ENCODE measurements at regions not wholly inside any gene's neighbourhood (a gene's known extent, or its start where the extent isn't known, plus 50 kb on each side); places are given as distances from the start of the nearest gene placed in this dataset.

DNA sequence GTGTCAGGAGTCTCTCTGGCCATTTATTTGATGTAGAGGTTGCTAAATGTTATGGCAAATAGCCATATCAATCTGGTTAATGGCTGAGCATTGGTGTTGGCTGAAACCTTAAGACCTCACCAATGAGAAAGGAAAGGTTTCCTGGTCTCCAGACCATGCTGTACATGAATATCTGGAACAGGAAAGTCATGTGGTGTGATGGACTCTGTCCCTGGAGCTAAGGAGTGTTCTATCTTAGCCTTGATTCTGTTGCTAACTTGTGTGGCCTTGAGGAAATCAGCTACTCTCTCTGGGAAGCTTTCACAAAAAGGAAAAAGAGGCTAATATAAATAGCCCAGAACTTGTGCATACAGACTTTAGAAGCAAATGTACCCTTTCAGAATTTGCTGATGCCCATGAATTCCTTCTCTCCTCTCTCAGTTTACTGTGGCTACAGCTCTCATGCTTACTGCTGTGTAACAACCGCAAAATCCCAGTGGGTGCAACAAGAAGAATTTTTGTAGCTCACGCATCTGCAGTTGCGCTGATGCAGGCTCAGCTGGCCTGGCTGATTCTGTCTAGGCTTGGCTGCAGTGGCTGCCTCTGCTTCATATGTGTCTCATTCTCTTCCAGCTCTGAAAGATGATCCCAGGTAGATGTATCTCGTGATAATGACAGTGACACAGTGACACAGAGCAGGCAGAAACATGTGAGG lies 287.5 kb downstream of the NPIPA8 start:
- TF ChIP-seq EZH2phosphoT487 (IDR thresholded peaks at IDR 0.05; ENCODE audit: borderline replicate concordance, low read length) (no peak), CTCF (IDR thresholded peaks at IDR 0.05; ENCODE audit: low read depth, low read length, poor library complexity, severe bottlenecking) (no peak)
- H3K4me3 ChIP-seq (ENCODE audit: low read length), result no peak overlapping the region
- no peaks in the 10 kb centered on the region for H3K9me3 ChIP-seq (ENCODE audit: control insufficient read depth, insufficient read depth, low read length)
- H3K79me2 ChIP-seq (ENCODE audit: control insufficient read depth, low read length), result no peaks in the 10 kb centered on the region
- no peak overlapping the region for H3K4me2 ChIP-seq (ENCODE audit: low read length)
- H3F3A ChIP-seq (ENCODE audit: control insufficient read depth, insufficient read depth), result no peaks in the 10 kb centered on the region
- H3K4me1 ChIP-seq (ENCODE audit: control insufficient read depth, low read length), result no peaks in the 10 kb centered on the region
- H3K27me3 ChIP-seq (ENCODE audit: control insufficient read depth, low read length), result no peaks in the 10 kb centered on the region
- H4K20me1 ChIP-seq (ENCODE audit: control insufficient read depth, insufficient read depth, low read depth, low read length), result no peaks in the 10 kb centered on the region
- H3K9me2 ChIP-seq (replicated peaks; ENCODE audit: control insufficient read depth, low read length), result no peaks in the 10 kb centered on the region
- H3K27ac ChIP-seq (ENCODE audit: low read depth, low read length), result no peak overlapping the region
- H3K36me3 ChIP-seq (ENCODE audit: control insufficient read depth, low read length), result no peaks in the 10 kb centered on the region

DNA sequence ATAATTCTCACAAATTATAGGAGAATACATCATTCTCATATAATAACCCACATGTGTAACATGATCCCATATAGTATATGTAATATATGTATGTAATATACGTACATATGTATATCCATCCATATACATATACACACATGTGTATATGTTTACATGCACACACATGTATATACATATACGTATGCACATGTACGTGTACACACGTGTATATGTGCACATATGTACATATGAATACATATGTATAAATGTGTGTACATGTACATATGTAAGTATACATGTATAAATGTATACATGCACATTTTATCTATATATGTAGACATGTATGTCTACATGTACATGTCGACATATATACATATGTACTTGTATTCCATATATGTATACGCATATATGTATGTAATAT lies 288.8 kb downstream of the NPIPA8 start:
- Histone ChIP-seq H4K20me1 (ENCODE audit: control insufficient read depth, insufficient read depth, low read depth, low read length) (no peaks in the 10 kb centered on the region), H3F3A (ENCODE audit: control insufficient read depth, insufficient read depth) (no peaks in the 10 kb centered on the region), H3K4me2 (ENCODE audit: low read length) (no peak overlapping the region), H3K9me2 (replicated peaks; ENCODE audit: control insufficient read depth, low read length) (no peaks in the 10 kb centered on the region), H3K27me3 (ENCODE audit: control insufficient read depth, low read length) (peaks cover 5% of the 10 kb centered on the region; the same call in 1 of the 2 replicates), H3K4me1 (ENCODE audit: control insufficient read depth, low read length) (no peaks in the 10 kb centered on the region), H3K79me2 (ENCODE audit: control insufficient read depth, low read length) (no peaks in the 10 kb centered on the region), H3K27ac (ENCODE audit: low read depth, low read length) (no peak overlapping the region), H3K4me3 (ENCODE audit: low read length) (no peak overlapping the region), H3K9me3 (ENCODE audit: control insufficient read depth, insufficient read depth, low read length) (no peaks in the 10 kb centered on the region), H3K36me3 (ENCODE audit: control insufficient read depth, low read length) (no peaks in the 10 kb centered on the region)
- TF ChIP-seq EZH2phosphoT487 (IDR thresholded peaks at IDR 0.05; ENCODE audit: borderline replicate concordance, low read length) (no peak), CTCF (IDR thresholded peaks at IDR 0.05; ENCODE audit: low read depth, low read length, poor library complexity, severe bottlenecking) (no peak)

- H3F3A ChIP-seq (ENCODE audit: control insufficient read depth, insufficient read depth), result no peaks in the 10 kb centered on the region
- H3K27ac ChIP-seq (ENCODE audit: low read depth, low read length), result no peak overlapping the region
- H3K79me2 ChIP-seq (ENCODE audit: control insufficient read depth, low read length), result no peaks in the 10 kb centered on the region
- no peak for TF ChIP-seq EZH2phosphoT487 (IDR thresholded peaks at IDR 0.05; ENCODE audit: borderline replicate concordance, low read length)
- no peak for TF ChIP-seq CTCF (IDR thresholded peaks at IDR 0.05; ENCODE audit: low read depth, low read length, poor library complexity, severe bottlenecking)
- no peaks in the 10 kb centered on the region for H3K36me3 ChIP-seq (ENCODE audit: control insufficient read depth, low read length)
- no peaks in the 10 kb centered on the region for H3K4me1 ChIP-seq (ENCODE audit: control insufficient read depth, low read length)
- no peaks in the 10 kb centered on the region for H3K9me2 ChIP-seq (replicated peaks; ENCODE audit: control insufficient read depth, low read length)
- H4K20me1 ChIP-seq (ENCODE audit: control insufficient read depth, insufficient read depth, low read depth, low read length), result no peaks in the 10 kb centered on the region
- peaks cover 5% of the 10 kb centered on the region; the same call in 1 of the 2 replicates for H3K27me3 ChIP-seq (ENCODE audit: control insufficient read depth, low read length)
- H3K9me3 ChIP-seq (ENCODE audit: control insufficient read depth, insufficient read depth, low read length), result no peaks in the 10 kb centered on the region
- no peak overlapping the region for H3K4me2 ChIP-seq (ENCODE audit: low read length)
- H3K4me3 ChIP-seq (ENCODE audit: low read length), result no peak overlapping the region
These were observed 291.2 kb downstream of the NPIPA8 start for GRCh38 chr16:18045356-18045755.
